NCI-H128 (cell line): ENCODE measurements at regions not wholly inside any gene's neighbourhood (a gene's known extent, or its start where the extent isn't known, plus 50 kb on each side); places are given as distances from the start of the nearest gene placed in this dataset.

ENCODE experiments used
- DNase-seq: peaks from one replicate; lab custom pipeline; 2025; ENCODE audit not compliant: unreplicated experiment; lab: John Stamatoyannopoulos, UW

GRCh38 chr6:105795366-105795765, 290.8 kb upstream of the PRDM1 start:
- DNase-seq: no peak

GRCh38 chr6:105794870-105795269, 291.3 kb upstream of the PRDM1 start:
- no peak for DNase-seq

GRCh38 chr6:105794239-105794638, 291.9 kb upstream of the PRDM1 start:
- DNase-seq: no peak

GRCh38 chr6:105793130-105793529, 293.0 kb upstream of the PRDM1 start:
- no peak for DNase-seq

- DNase-seq: no peak
These were observed 294.4 kb upstream of the PRDM1 start for GRCh38 chr6:105791583-105792318.

GRCh38 chr6:105791179-105791578, 295.0 kb upstream of the PRDM1 start:
- DNase-seq: no peak

- no peak for DNase-seq
These were observed 295.5 kb upstream of the PRDM1 start for GRCh38 chr6:105790635-105791034.

GRCh38 chr6:105789935-105790334, 296.2 kb upstream of the PRDM1 start:
- DNase-seq: no peak

- DNase-seq: no peak
These were observed 298.4 kb upstream of the PRDM1 start for GRCh38 chr6:105787747-105788146.

GRCh38 chr6:105786890-105787655, 299.1 kb upstream of the PRDM1 start:
- no peak for DNase-seq

- DNase-seq: no peak
These were observed 299.7 kb upstream of the PRDM1 start for GRCh38 chr6:105786449-105786848.

- no peak for DNase-seq
These were observed 300.9 kb upstream of the PRDM1 start for GRCh38 chr6:105785066-105785811.

GRCh38 chr6:105784179-105784578, 302.0 kb upstream of the PRDM1 start:
- DNase-seq: no peak

- no peak for DNase-seq
These were observed 302.7 kb upstream of the PRDM1 start for GRCh38 chr6:105783333-105783935.

- no peak for DNase-seq
These were observed 304.2 kb upstream of the PRDM1 start for GRCh38 chr6:105781915-105782314.

- DNase-seq: no peak
These were observed 304.9 kb upstream of the PRDM1 start for GRCh38 chr6:105781248-105781647.

GRCh38 chr6:105780146-105780860, 305.8 kb upstream of the PRDM1 start:
- DNase-seq: no peak

GRCh38 chr6:105779110-105779509, 307.0 kb upstream of the PRDM1 start:
- DNase-seq: no peak

GRCh38 chr6:105775095-105775494, 311.0 kb upstream of the PRDM1 start:
- no peak for DNase-seq

- no peak for DNase-seq
These were observed 311.9 kb upstream of the PRDM1 start for GRCh38 chr6:105774247-105774646.
